GM18508 (cell line): ENCODE measurements at regions not wholly inside any gene's neighbourhood (a gene's known extent, or its start where the extent isn't known, plus 50 kb on each side); places are given as distances from the start of the nearest gene placed in this dataset.
"Not testable (repeated sequence)": the region's sequence is repeated elsewhere in the genome, so short reads cannot be mapped to it uniquely, and the experiment has no call there.

Experiments used
- ATAC-seq: cut with Tn5 transposase; IDR thresholded peaks from one replicate; pipeline ENCODE4 v1.9.1; 2021; ENCODE audit warnings: moderate number of reproducible peaks; ENCODE audit not compliant: insufficient read depth, unreplicated experiment

GRCh38 chr10:55601690-55602478, 759.2 kb downstream of the ZWINT start:
- ATAC-seq: not testable (repeated sequence)

- ATAC-seq: no peak
These were observed 750.6 kb upstream of the PCDH15 start for GRCh38 chr10:55551603-55552002.

GRCh38 chr10:55550236-55550635, 749.2 kb upstream of the PCDH15 start:
- no peak for ATAC-seq

- ATAC-seq: not testable (repeated sequence)
These were observed 736.5 kb upstream of the PCDH15 start for GRCh38 chr10:55537497-55537896.

GRCh38 chr10:55519264-55519663, 718.2 kb upstream of the PCDH15 start:
- no peak for ATAC-seq

GRCh38 chr10:55518416-55518815, 717.4 kb upstream of the PCDH15 start:
- ATAC-seq: not testable (repeated sequence)

GRCh38 chr10:55509168-55509567, 708.1 kb upstream of the PCDH15 start:
- no peak for ATAC-seq

- ATAC-seq: peak; percentile 94
These were observed 700.0 kb upstream of the PCDH15 start for GRCh38 chr10:55500931-55501559.

GRCh38 chr10:55497893-55498499, 697.0 kb upstream of the PCDH15 start:
- ATAC-seq: no peak

GRCh38 chr10:55495555-55495954, 694.5 kb upstream of the PCDH15 start:
- no peak for ATAC-seq

GRCh38 chr10:55491712-55492111, 690.7 kb upstream of the PCDH15 start:
- ATAC-seq: no peak

GRCh38 chr10:55485827-55486226, 684.8 kb upstream of the PCDH15 start:
- ATAC-seq: no peak

- ATAC-seq: no peak
These were observed 675.1 kb upstream of the PCDH15 start for GRCh38 chr10:55476129-55476528.

GRCh38 chr10:55474258-55474657, 673.2 kb upstream of the PCDH15 start:
- ATAC-seq: no peak

GRCh38 chr10:55470840-55471239, 669.8 kb upstream of the PCDH15 start:
- ATAC-seq: no peak

GRCh38 chr10:55466806-55467504, 665.9 kb upstream of the PCDH15 start:
- no peak for ATAC-seq

- ATAC-seq: no peak
These were observed 663.1 kb upstream of the PCDH15 start for GRCh38 chr10:55464083-55464482.

GRCh38 chr10:55460008-55460407, 659.0 kb upstream of the PCDH15 start:
- ATAC-seq: no peak

- no peak for ATAC-seq
These were observed 649.0 kb upstream of the PCDH15 start for GRCh38 chr10:55449981-55450380.

GRCh38 chr10:55446441-55447002, 645.5 kb upstream of the PCDH15 start:
- ATAC-seq: no peak

GRCh38 chr10:55441777-55442176, 640.7 kb upstream of the PCDH15 start:
- ATAC-seq: no peak
